ENCODE measurements at regions not wholly inside any gene's neighbourhood (a gene's known extent, or its start where the extent isn't known, plus 50 kb on each side); places are given as distances from the start of the nearest gene placed in this dataset.

GRCh38 chr7:156379324-156380070, 261.1 kb upstream of the RNF32 start:
- peak; percentile 75 to 83 for TF ChIP-seq HNF4A (conservative IDR thresholded peaks at IDR 0.05)
- no peak for TF ChIP-seq CTCF (IDR thresholded peaks at IDR 0.05; ENCODE audit: low read depth, low read length, missing input control)
- peak in 1 of 2 donors; percentile 73 for TF ChIP-seq JUND (IDR thresholded peaks at IDR 0.05)
- TF ChIP-seq RAD21 (IDR thresholded peaks at IDR 0.05), result peak; percentile 38 to 66
- peak; percentile 82 for TF ChIP-seq SP1 (IDR thresholded peaks at IDR 0.05)
- peak; percentile 86 to 92 for TF ChIP-seq RXRA (IDR thresholded peaks at IDR 0.05)
- TF ChIP-seq HNF4G (IDR thresholded peaks at IDR 0.05), result peak; percentile 40
- TF ChIP-seq MAX (IDR thresholded peaks at IDR 0.05), result no peak
- TF ChIP-seq TAF1 (conservative IDR thresholded peaks at IDR 0.05), result no peak
- TF ChIP-seq FOXA2 (IDR thresholded peaks at IDR 0.05), result peak; percentile 54
- no peak for TF ChIP-seq GABPA (IDR thresholded peaks at IDR 0.05 in 1 of 2, conservative IDR thresholded peaks at IDR 0.05 in 1 of 2)
- TF ChIP-seq EGR1 (IDR thresholded peaks at IDR 0.05; ENCODE audit: low read depth in 2 of 2), result peak in 1 of 2 donors; percentile 55
- peak; percentile 71 for TF ChIP-seq YY1 (IDR thresholded peaks at IDR 0.05)
- peak; percentile 47 for TF ChIP-seq ZBTB33 (IDR thresholded peaks at IDR 0.05)
- peak; percentile 59 for TF ChIP-seq REST (IDR thresholded peaks at IDR 0.05)
- peak; percentile 40 for TF ChIP-seq NR2F2 (IDR thresholded peaks at IDR 0.05)
- TF ChIP-seq ATF3 (IDR thresholded peaks at IDR 0.05), result no peak
- no peak for TF ChIP-seq FOXA1 (IDR thresholded peaks at IDR 0.05)
- Histone ChIP-seq H3K27ac (ENCODE audit: low read depth in 1 of 2, low read length in 2 of 2) (peak overlapping the region; percentile 63 to 71), H3K4me3 (ENCODE audit: low read depth in 1 of 3, low read length in 3 of 3) (peak overlapping the region in 2 of 3 donors; percentile 8 to 28), H3K9me3 (ENCODE audit: control insufficient read depth in 4 of 4, low read length in 3 of 4) (no peaks in the 10 kb centered on the region), H3K4me1 (ENCODE audit: control insufficient read depth in 4 of 4, insufficient read depth in 4 of 4, low read length in 3 of 4) (peaks cover 10 to 36% (median 26%) of the 10 kb centered on the region in 4 donors), H3K27me3 (ENCODE audit: control insufficient read depth in 4 of 4, insufficient read depth in 4 of 4, low read length in 3 of 4) (no peaks in the 10 kb centered on the region), H3K36me3 (ENCODE audit: control insufficient read depth in 4 of 4, insufficient read depth in 3 of 4, low read depth in 1 of 4, low read length in 3 of 4) (no peaks in the 10 kb centered on the region), H3K9ac (ENCODE audit: low read depth in 1 of 2, low read length in 2 of 2) (peak overlapping the region in 1 of 2 donors; percentile 53)
- 36% methylated on average over 14 of the region's 14 CpGs for WGBS
- no peak for DNase-seq (ENCODE audit: low spot score)
